NB4 (cell line): ENCODE measurements at regions not wholly inside any gene's neighbourhood (a gene's known extent, or its start where the extent isn't known, plus 50 kb on each side); places are given as distances from the start of the nearest gene placed in this dataset.

Source experiments
- DNase-seq: peaks from one replicate; pipeline ENCODE4 v3.0.0; 2010; ENCODE audit warnings: low read depth
- H3K4me3 ChIP-seq: one replicate; pipeline ENCODE4 v1.5.1; 2011; ENCODE audit warnings: mild to moderate bottlenecking, low read depth, low read length, moderate library complexity
- CTCF ChIP-seq: IDR thresholded peaks from one replicate; pipeline ENCODE4 v1.5.1; 2012; ENCODE audit warnings: low read depth, low read length
- MAX ChIP-seq: IDR thresholded peaks from 2 replicates; pipeline ENCODE4 v1.6.1; 2011; ENCODE audit warnings: low read depth, low read length
- MYC ChIP-seq: IDR thresholded peaks from 2 replicates; pipeline ENCODE4 v1.6.1; 2011; ENCODE audit warnings: low read depth, low read length
- POLR2A ChIP-seq: IDR thresholded peaks from 2 replicates; pipeline ENCODE4 v1.6.1; 2011; ENCODE audit warnings: mild to moderate bottlenecking; ENCODE audit not compliant: insufficient read length; ENCODE audit errors: extremely low read depth

GRCh38 chr2:59277671-59278070 is 1036.5 kb upstream of the FANCL start:
- TF ChIP-seq POLR2A (no peak), CTCF (no peak), MAX (no peak), MYC (no peak)
- H3K4me3 ChIP-seq, result no peak overlapping the region
- peak; percentile 2 for DNase-seq

- H3K4me3 ChIP-seq, result no peak overlapping the region
- TF ChIP-seq MAX (no peak), MYC (no peak), CTCF (no peak), POLR2A (no peak)
- no peak for DNase-seq
These were observed 1035.8 kb upstream of the FANCL start for GRCh38 chr2:59276917-59277316.

GRCh38 chr2:59276033-59276432 is 1034.9 kb upstream of the FANCL start:
- peak; percentile 17 for DNase-seq
- peak; percentile 50 for TF ChIP-seq CTCF
- TF ChIP-seq POLR2A, result no peak
- H3K4me3 ChIP-seq, result no peak overlapping the region

GRCh38 chr2:59266453-59266852 is 1025.3 kb upstream of the FANCL start:
- TF ChIP-seq POLR2A (no peak), MYC (no peak), MAX (no peak), CTCF (no peak)
- no peak overlapping the region for H3K4me3 ChIP-seq
- DNase-seq, result no peak

GRCh38 chr2:59259913-59260312 is 1018.8 kb upstream of the FANCL start:
- H3K4me3 ChIP-seq, result no peak overlapping the region
- no peak for DNase-seq
- TF ChIP-seq POLR2A (no peak), MYC (no peak), CTCF (no peak), MAX (no peak)

GRCh38 chr2:59256290-59256689 is 1015.2 kb upstream of the FANCL start:
- no peak for TF ChIP-seq POLR2A
- no peak for TF ChIP-seq MAX
- no peak for TF ChIP-seq MYC
- no peak for TF ChIP-seq CTCF
- no peak for DNase-seq
- H3K4me3 ChIP-seq, result no peak overlapping the region
